T-helper 22 cell (primary cell): ENCODE measurements at regions not wholly inside any gene's neighbourhood (a gene's known extent, or its start where the extent isn't known, plus 50 kb on each side); places are given as distances from the start of the nearest gene placed in this dataset.

Experiments
- DNase-seq: peaks from one replicate; pipeline ENCODE4 v3.0.0-alpha.2; 2020; ENCODE audit warnings: low read depth

DNA sequence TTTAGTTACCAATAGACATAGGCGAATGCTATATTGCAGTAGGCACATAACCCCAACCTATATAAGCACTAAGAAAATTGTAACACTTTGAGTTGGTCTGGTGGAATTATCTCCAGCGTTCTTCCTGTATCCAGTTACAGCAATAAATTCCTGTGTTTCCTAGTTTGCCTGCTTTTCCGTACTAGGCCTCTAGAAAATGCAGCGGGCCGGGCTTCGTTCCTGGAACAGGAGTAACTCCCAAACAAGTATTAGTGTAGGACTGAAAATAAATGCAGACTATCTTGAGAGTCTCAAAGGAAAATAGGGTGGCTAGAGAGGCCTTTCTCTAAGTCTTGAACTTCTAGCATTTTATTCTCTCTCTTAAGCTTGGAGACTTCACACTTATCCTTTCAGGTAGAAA, 159.8 kb downstream of the OR13H1 start:
- no peak for DNase-seq

DNA sequence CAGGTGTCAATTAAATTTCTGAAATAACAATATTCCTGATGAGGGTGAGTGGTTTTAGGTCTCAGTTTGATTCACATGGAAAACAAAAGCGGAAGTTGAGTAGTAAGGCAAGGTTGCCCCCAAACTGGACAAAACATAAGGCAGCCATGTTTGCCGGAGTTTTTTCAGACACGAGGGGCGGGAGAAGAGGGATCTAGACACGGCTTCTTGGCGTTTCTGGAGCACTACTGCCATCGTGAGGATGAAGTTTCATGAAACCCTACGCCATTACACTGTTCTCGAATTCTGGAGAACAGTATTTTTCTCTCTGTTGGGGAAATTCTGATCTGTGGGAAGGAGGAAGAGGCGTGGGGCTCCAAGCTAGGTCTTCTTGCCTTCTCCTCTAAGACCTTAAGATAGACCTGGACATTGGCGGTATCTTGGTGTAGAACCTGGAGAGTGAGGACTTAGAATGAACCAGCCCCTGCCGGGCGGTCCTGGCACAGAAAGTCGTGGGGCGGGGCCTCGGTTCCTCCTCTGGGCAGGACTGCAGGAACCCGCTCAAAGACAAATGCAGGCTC, 160.3 kb downstream of the OR13H1 start:
- DNase-seq = peak; percentile 76

DNA sequence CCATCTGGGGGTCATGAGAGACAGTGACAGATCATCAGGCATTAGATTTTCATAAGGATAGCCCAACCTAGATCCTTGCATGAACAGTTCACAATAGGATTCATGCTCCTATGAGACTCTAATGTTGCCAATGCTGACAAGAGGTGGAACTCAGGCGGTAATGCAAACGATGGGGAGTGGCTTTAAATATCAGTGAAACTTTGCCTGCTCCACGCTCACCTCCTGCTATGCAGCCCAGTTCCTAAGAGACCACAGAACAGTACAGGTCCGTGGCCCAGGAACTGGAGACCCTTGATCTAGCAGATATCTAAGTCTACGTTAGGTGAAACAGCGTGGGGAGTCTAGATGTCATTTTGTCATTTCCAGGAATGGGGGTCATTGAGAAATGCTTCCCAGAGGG, 165.7 kb downstream of the OR13H1 start:
- no peak for DNase-seq

DNA sequence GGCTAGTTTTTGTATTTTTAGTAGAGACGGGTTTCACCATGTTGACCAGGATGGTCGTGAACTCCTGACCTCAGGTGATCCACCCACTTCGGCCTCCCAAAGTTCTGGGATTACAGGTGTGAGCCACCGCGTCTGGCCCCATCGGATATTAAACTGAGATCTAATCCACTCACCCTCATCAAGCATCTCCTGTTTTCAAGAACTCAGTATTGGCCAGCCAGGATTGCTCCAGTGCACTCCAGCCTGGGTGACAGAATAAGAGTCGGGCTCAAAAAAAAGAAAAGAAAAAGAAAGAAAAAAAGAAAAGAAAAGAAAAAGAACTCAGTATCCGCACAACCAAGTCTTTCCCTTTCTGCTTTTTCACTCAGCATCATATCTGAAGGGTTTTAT, 167.6 kb downstream of the OR13H1 start:
- DNase-seq = no peak

DNA sequence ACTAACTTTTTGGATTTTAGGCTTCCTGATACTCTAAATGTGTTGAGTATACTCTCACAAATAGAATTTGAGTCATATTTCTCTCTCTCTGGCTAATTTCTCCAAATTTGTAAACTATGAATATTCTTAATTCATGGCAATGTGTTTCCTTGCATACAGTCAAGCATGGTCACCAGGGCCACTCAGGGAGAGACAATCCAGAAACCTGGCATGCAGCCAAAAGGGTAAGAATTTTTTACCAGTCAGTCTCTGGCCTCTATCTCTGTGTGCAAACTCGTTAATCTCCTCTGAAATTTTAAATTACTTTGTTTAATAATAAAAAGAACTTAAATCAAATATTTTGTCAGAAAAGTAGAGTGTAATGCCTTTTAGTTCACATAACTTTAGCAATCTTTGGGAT, 179.8 kb downstream of the OR13H1 start:
- DNase-seq = no peak

GRCh38 chrX:131724292-131724691, 180.4 kb downstream of the OR13H1 start:
- no peak for DNase-seq

GRCh38 chrX:131725001-131725654, 181.3 kb downstream of the OR13H1 start:
- DNase-seq = no peak

GRCh38 chrX:131727778-131728177, 183.9 kb downstream of the OR13H1 start:
- DNase-seq = no peak

GRCh38 chrX:131728295-131729145, 184.6 kb downstream of the OR13H1 start:
- DNase-seq = peak; percentile 71

GRCh38 chrX:131729295-131729694, 185.4 kb downstream of the OR13H1 start:
- DNase-seq = peak; percentile 72

- peak; percentile 51 for DNase-seq
Measured at GRCh38 chrX:131734621-131735020, 190.7 kb downstream of the OR13H1 start.

DNA sequence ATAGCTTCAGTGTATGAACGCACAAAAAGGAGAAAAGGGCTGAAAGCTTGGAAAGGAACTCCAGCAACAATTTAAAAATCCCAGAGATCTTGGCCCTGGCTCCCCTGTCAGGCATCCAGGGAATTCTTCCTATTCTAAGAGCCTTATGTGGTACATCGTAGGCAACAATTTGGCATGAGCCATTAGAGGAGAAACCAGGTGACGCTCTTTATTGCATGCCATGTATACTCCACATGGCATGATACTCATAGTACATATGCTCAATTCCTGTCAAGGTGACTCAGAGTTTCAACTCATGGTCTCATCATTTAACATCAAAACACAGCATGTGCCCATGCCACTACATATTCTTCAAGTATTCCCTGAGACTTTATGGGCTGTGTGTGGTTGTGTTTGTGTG, 191.3 kb downstream of the OR13H1 start:
- DNase-seq = no peak

- DNase-seq = no peak
Measured at GRCh38 chrX:131739823-131740222, 195.9 kb downstream of the OR13H1 start.

- peak; percentile 71 for DNase-seq
Measured at GRCh38 chrX:131741103-131741581, 197.3 kb downstream of the OR13H1 start.

DNA sequence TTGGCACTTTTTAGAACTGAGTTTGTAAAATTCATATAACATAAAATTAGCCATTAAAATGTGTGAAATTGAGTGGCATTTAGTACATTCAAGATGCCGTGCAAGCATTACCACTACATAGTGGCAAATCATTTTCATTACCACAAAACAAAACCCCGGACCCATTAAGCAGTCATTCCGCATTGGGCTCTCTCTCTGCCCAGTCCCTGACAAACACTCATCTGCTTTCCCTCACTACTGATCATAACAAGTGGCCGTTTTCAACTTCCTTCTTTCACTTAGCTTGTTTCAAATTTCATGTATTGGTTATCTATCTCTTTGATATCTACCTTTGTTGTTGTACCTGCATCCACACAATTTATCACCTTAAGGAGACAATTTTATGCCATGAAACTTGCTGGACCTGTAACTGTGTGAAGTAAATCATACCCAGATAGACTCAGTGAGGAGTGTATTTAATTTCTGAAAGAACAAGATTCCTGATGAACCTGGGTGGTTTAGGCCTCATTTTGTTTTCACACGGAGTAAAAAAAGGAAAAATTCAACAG, 202.1 kb downstream of the OR13H1 start:
- DNase-seq = no peak

GRCh38 chrX:131746491-131746968, 202.7 kb downstream of the OR13H1 start:
- DNase-seq = peak; percentile 71

GRCh38 chrX:131747173-131747572, 203.3 kb downstream of the OR13H1 start:
- peak; percentile 58 for DNase-seq

GRCh38 chrX:131752493-131753198, 208.8 kb downstream of the OR13H1 start:
- peak; percentile 69 for DNase-seq

- DNase-seq = peak; percentile 39
Measured at GRCh38 chrX:131762802-131763234, 218.9 kb downstream of the OR13H1 start.

GRCh38 chrX:131763674-131764073, 219.8 kb downstream of the OR13H1 start:
- DNase-seq = peak; percentile 77

GRCh38 chrX:131764216-131764615, 220.3 kb downstream of the OR13H1 start:
- no peak for DNase-seq
